GM18868 (cell line): ENCODE measurements at regions not wholly inside any gene's neighbourhood (a gene's known extent, or its start where the extent isn't known, plus 50 kb on each side); places are given as distances from the start of the nearest gene placed in this dataset.
"Not testable (repeated sequence)": the region's sequence is repeated elsewhere in the genome, so short reads cannot be mapped to it uniquely, and the experiment has no call there.

Experiments used
- ATAC-seq: cut with Tn5 transposase; IDR thresholded peaks from one replicate; pipeline ENCODE4 v1.9.1; 2021; ENCODE audit warnings: mild to moderate bottlenecking, moderate library complexity; ENCODE audit not compliant: unreplicated experiment

GRCh38 chr3:4139462-4140140 lies 163.6 kb upstream of the SETMAR start:
- no peak for ATAC-seq

- ATAC-seq, result no peak
Observed at GRCh38 chr3:4140921-4141320, 162.2 kb upstream of the SETMAR start.

GRCh38 chr3:4147556-4148118 lies 155.5 kb upstream of the SETMAR start:
- ATAC-seq, result no peak

GRCh38 chr3:4149296-4149695 lies 153.9 kb upstream of the SETMAR start:
- no peak for ATAC-seq

- no peak for ATAC-seq
Observed at GRCh38 chr3:4150816-4151215, 152.4 kb upstream of the SETMAR start.

- ATAC-seq, result no peak
Observed at GRCh38 chr3:4151859-4152258, 151.3 kb upstream of the SETMAR start.

GRCh38 chr3:4153771-4154170 lies 149.4 kb upstream of the SETMAR start:
- ATAC-seq, result no peak

- no peak for ATAC-seq
Observed at GRCh38 chr3:4158329-4158728, 144.8 kb upstream of the SETMAR start.

- ATAC-seq, result no peak
Observed at GRCh38 chr3:4162096-4162495, 141.1 kb upstream of the SETMAR start.

- ATAC-seq, result no peak
Observed at GRCh38 chr3:4163011-4163410, 140.2 kb upstream of the SETMAR start.

GRCh38 chr3:4166540-4166939 lies 136.6 kb upstream of the SETMAR start:
- ATAC-seq, result no peak

GRCh38 chr3:4167230-4167629 lies 135.9 kb upstream of the SETMAR start:
- ATAC-seq, result not testable (repeated sequence)

- no peak for ATAC-seq
Observed at GRCh38 chr3:4174791-4175190, 128.4 kb upstream of the SETMAR start.

GRCh38 chr3:4191971-4192370 lies 111.2 kb upstream of the SETMAR start:
- no peak for ATAC-seq

GRCh38 chr3:4195006-4195405 lies 108.2 kb upstream of the SETMAR start:
- ATAC-seq, result no peak

GRCh38 chr3:4196506-4197147 lies 106.5 kb upstream of the SETMAR start:
- no peak for ATAC-seq

GRCh38 chr3:4197670-4198069 lies 105.5 kb upstream of the SETMAR start:
- ATAC-seq, result no peak

- no peak for ATAC-seq
Observed at GRCh38 chr3:4198491-4198890, 104.7 kb upstream of the SETMAR start.

- ATAC-seq, result not testable (repeated sequence)
Observed at GRCh38 chr3:4204776-4205175, 98.4 kb upstream of the SETMAR start.

GRCh38 chr3:4207672-4208071 lies 95.5 kb upstream of the SETMAR start:
- no peak for ATAC-seq

GRCh38 chr3:4208556-4208955 lies 94.6 kb upstream of the SETMAR start:
- ATAC-seq, result no peak

GRCh38 chr3:4211610-4212009 lies 91.6 kb upstream of the SETMAR start:
- ATAC-seq, result no peak
